Prostate gland (tissue), 2 donors: ENCODE measurements at regions not wholly inside any gene's neighbourhood (a gene's known extent, or its start where the extent isn't known, plus 50 kb on each side); places are given as distances from the start of the nearest gene placed in this dataset.

ENCODE experiments used
- CTCF ChIP-seq, 4 experiments: fragments of 200-600 bp in 2 of 4; fragments of 450-650 bp in 2 of 4; sonication (generic) in 2 of 4; IDR thresholded peaks; 1 replicate in 3 of 4; 2 replicates in 1 of 4; pipeline ENCODE4 v1.5.1; 2016 to 2019; ENCODE audit warnings: antibody characterized with exemption in 4 of 4, mild to moderate bottlenecking in 2 of 4, moderate library complexity in 2 of 4
- POLR2A ChIP-seq: fragments of 450-650 bp; IDR thresholded peaks from one replicate; pipeline ENCODE4 v1.6.1; 2016; ENCODE audit warnings: antibody characterized with exemption, mild to moderate bottlenecking
- POLR2AphosphoS5 ChIP-seq: sonication (generic); formaldehyde crosslinking; IDR thresholded peaks from one replicate; pipeline ENCODE4 v1.6.1; 2017; ENCODE audit warnings: antibody characterized with exemption

- TF ChIP-seq CTCF (IDR thresholded peaks at IDR 0.05) (no peak), POLR2A (no peak), POLR2AphosphoS5 (no peak)
Measured at GRCh38 chr5:124962735-124963134, 216.3 kb upstream of the ZNF608 start.
